ENCODE measurements at regions not wholly inside any gene's neighbourhood (a gene's known extent, or its start where the extent isn't known, plus 50 kb on each side); places are given as distances from the start of the nearest gene placed in this dataset.

- no peaks in the 10 kb centered on the region for H3K9me1 ChIP-seq (ENCODE audit: control insufficient read depth, extremely low read depth, insufficient read depth, low read length)
- no peaks in the 10 kb centered on the region for H4K20me1 ChIP-seq (ENCODE audit: control insufficient read depth, extremely low read depth, insufficient read depth, low read length)
- H3K79me2 ChIP-seq (ENCODE audit: control insufficient read depth, insufficient read depth, low read length), result no peaks in the 10 kb centered on the region
- no peak for DNase-seq (ENCODE audit: low read depth, low spot score)
- FAIRE-seq, result no peak
- H3K27me3 ChIP-seq (ENCODE audit: control insufficient read depth, extremely low read depth, insufficient read depth, low read length), result no peaks in the 10 kb centered on the region
- H3K4me3 ChIP-seq (ENCODE audit: control insufficient read depth in 2 of 3, extremely low read depth in 1 of 3, insufficient read depth in 2 of 3, low read depth in 1 of 3, low read length in 3 of 3), result no peak overlapping the region
- H3K36me3 ChIP-seq (ENCODE audit: control insufficient read depth in 2 of 2, extremely low read depth in 1 of 2, insufficient read depth in 2 of 2, low read length in 2 of 2), result no peaks in the 10 kb centered on the region
- H3K9ac ChIP-seq (ENCODE audit: control insufficient read depth, extremely low read depth, insufficient read depth, low read length), result no peak overlapping the region
- H3K4me1 ChIP-seq (ENCODE audit: control insufficient read depth, extremely low read depth, insufficient read depth, low read length), result no peaks in the 10 kb centered on the region
- H3K4me2 ChIP-seq (ENCODE audit: control insufficient read depth, extremely low read depth, insufficient read depth, low read depth, low read length), result no peak overlapping the region
- dilution Hi-C loops (cut with MboI; ENCODE audit: extremely low pct_ligation_motif_present, low sequenced_read_pairs), result no loop called here
- TF ChIP-seq EZH2 (IDR thresholded peaks at IDR 0.05; ENCODE audit: low read length) (no peak), CTCF (optimal IDR thresholded peaks at IDR 0.05 in 1 of 3, IDR thresholded peaks at IDR 0.05 in 1 of 3, conservative IDR thresholded peaks at IDR 0.05 in 1 of 3; ENCODE audit: extremely low read depth in 1 of 3, insufficient read depth in 2 of 3, low read length in 3 of 3) (no peak)
- H3K9me3 ChIP-seq (ENCODE audit: control insufficient read depth, low read depth, low read length), result no peaks in the 10 kb centered on the region
- no peak overlapping the region for H3K27ac ChIP-seq (ENCODE audit: control insufficient read depth, insufficient read depth, low read length)
- no peak overlapping the region for H2AFZ ChIP-seq (ENCODE audit: control insufficient read depth, low read length)
These were observed 313.5 kb downstream of the EPHA7 start for GRCh38 chr6:93105907-93106306.

GRCh38 chr6:93105017-93105416 lies 314.3 kb downstream of the EPHA7 start:
- Histone ChIP-seq H3K27me3 (ENCODE audit: control insufficient read depth, extremely low read depth, insufficient read depth, low read length) (no peaks in the 10 kb centered on the region), H3K4me1 (ENCODE audit: control insufficient read depth, extremely low read depth, insufficient read depth, low read length) (no peaks in the 10 kb centered on the region), H3K36me3 (ENCODE audit: control insufficient read depth in 2 of 2, extremely low read depth in 1 of 2, insufficient read depth in 2 of 2, low read length in 2 of 2) (no peaks in the 10 kb centered on the region), H3K9me3 (ENCODE audit: control insufficient read depth, low read depth, low read length) (no peaks in the 10 kb centered on the region), H3K4me2 (ENCODE audit: control insufficient read depth, extremely low read depth, insufficient read depth, low read depth, low read length) (no peak overlapping the region), H3K9ac (ENCODE audit: control insufficient read depth, extremely low read depth, insufficient read depth, low read length) (no peak overlapping the region), H4K20me1 (ENCODE audit: control insufficient read depth, extremely low read depth, insufficient read depth, low read length) (no peaks in the 10 kb centered on the region), H3K27ac (ENCODE audit: control insufficient read depth, insufficient read depth, low read length) (no peak overlapping the region), H2AFZ (ENCODE audit: control insufficient read depth, low read length) (no peak overlapping the region), H3K79me2 (ENCODE audit: control insufficient read depth, insufficient read depth, low read length) (no peaks in the 10 kb centered on the region), H3K9me1 (ENCODE audit: control insufficient read depth, extremely low read depth, insufficient read depth, low read length) (no peaks in the 10 kb centered on the region), H3K4me3 (ENCODE audit: control insufficient read depth in 2 of 3, extremely low read depth in 1 of 3, insufficient read depth in 2 of 3, low read depth in 1 of 3, low read length in 3 of 3) (no peak overlapping the region)
- dilution Hi-C loops (cut with MboI; ENCODE audit: extremely low pct_ligation_motif_present, low sequenced_read_pairs), result no loop called here
- TF ChIP-seq EZH2 (IDR thresholded peaks at IDR 0.05; ENCODE audit: low read length), result no peak
- TF ChIP-seq CTCF (optimal IDR thresholded peaks at IDR 0.05 in 1 of 3, IDR thresholded peaks at IDR 0.05 in 1 of 3, conservative IDR thresholded peaks at IDR 0.05 in 1 of 3; ENCODE audit: extremely low read depth in 1 of 3, insufficient read depth in 2 of 3, low read length in 3 of 3), result no peak
- FAIRE-seq (no peak), DNase-seq (ENCODE audit: low read depth, low spot score) (no peak)

Measured in keratinocyte (primary cell).